Smooth muscle cell (in vitro differentiated cells): ENCODE measurements at regions not wholly inside any gene's neighbourhood (a gene's known extent, or its start where the extent isn't known, plus 50 kb on each side); places are given as distances from the start of the nearest gene placed in this dataset.

ENCODE experiments used
- DNase-seq: peaks from one replicate; lab custom pipeline; 2025; ENCODE audit not compliant: unreplicated experiment; lab: John Stamatoyannopoulos, UW
- H2AFZ ChIP-seq: fragments of 200-600 bp; sonication (generic); 2 replicates; pipeline ENCODE4 v1.6.0; 2016; ENCODE audit warnings: antibody characterized with exemption, low read depth, mild to moderate bottlenecking
- H3F3A ChIP-seq: fragments of 200-600 bp; sonication (generic); 2 replicates; pipeline ENCODE4 v1.6.0; 2017; ENCODE audit warnings: antibody characterized with exemption, low read depth
- H3K27ac ChIP-seq: fragments of 200-600 bp; sonication (generic); 2 replicates; pipeline ENCODE4 v1.5.1; 2016; ENCODE audit warnings: low read depth, mild to moderate bottlenecking
- H3K27me3 ChIP-seq: fragments of 200-600 bp; sonication (generic); 2 replicates; pipeline ENCODE4 v1.6.1; 2016; ENCODE audit warnings: low read depth, mild to moderate bottlenecking
- H3K36me3 ChIP-seq: fragments of 200-600 bp; sonication (generic); 2 replicates; pipeline ENCODE4 v1.5.1; 2016; ENCODE audit warnings: low read depth
- H3K4me1 ChIP-seq: fragments of 200-600 bp; sonication (generic); 2 replicates; pipeline ENCODE4 v1.5.1; 2016; ENCODE audit warnings: low read depth
- H3K4me2 ChIP-seq: fragments of 200-600 bp; sonication (generic); 2 replicates; pipeline ENCODE4 v1.6.0; 2016; ENCODE audit warnings: mild to moderate bottlenecking
- H3K4me3 ChIP-seq: fragments of 200-600 bp; sonication (generic); 2 replicates; pipeline ENCODE4 v1.5.1; 2016; ENCODE audit warnings: mild to moderate bottlenecking
- H3K79me2 ChIP-seq: fragments of 200-600 bp; sonication (generic); 2 replicates; pipeline ENCODE4 v1.6.0; 2016; ENCODE audit warnings: low read depth, mild to moderate bottlenecking
- H3K9ac ChIP-seq: fragments of 200-600 bp; sonication (generic); 2 replicates; pipeline ENCODE4 v1.6.0; 2016; ENCODE audit warnings: low read depth
- H3K9me3 ChIP-seq: fragments of 200-600 bp; sonication (generic); replicated peaks from 2 replicates; pipeline ENCODE4 v1.5.1; 2016; ENCODE audit warnings: low read depth
- H4K20me1 ChIP-seq: fragments of 200-600 bp; sonication (generic); 2 replicates; pipeline ENCODE4 v1.6.0; 2016; ENCODE audit warnings: low read depth
- CTCF ChIP-seq: fragments of 200-600 bp; sonication (generic); IDR thresholded peaks from 2 replicates; pipeline ENCODE4 v1.5.1; 2017; ENCODE audit warnings: borderline replicate concordance, mild to moderate bottlenecking, antibody characterized with exemption; ENCODE audit not compliant: insufficient read depth, poor library complexity, severe bottlenecking
- WGBS: methylation state at CpG from one replicate; pipeline ENCODE4 v1.1.7; 2016; ENCODE audit warnings: low lambda C conversion rate; 5-methylcytosine and 5-hydroxymethylcytosine counted together

- H3K79me2 ChIP-seq, result no peaks in the 10 kb centered on the region
- H3K9me3 ChIP-seq, result no peaks in the 10 kb centered on the region
- no peak for DNase-seq
- H3K36me3 ChIP-seq, result no peaks in the 10 kb centered on the region
- H3K4me1 ChIP-seq, result no peaks in the 10 kb centered on the region
- no peaks in the 10 kb centered on the region for H3F3A ChIP-seq
- no peak overlapping the region for H3K4me3 ChIP-seq
- no peak overlapping the region for H2AFZ ChIP-seq
- peaks cover 2% of the 10 kb centered on the region for H3K27me3 ChIP-seq
- no peak overlapping the region for H3K4me2 ChIP-seq
- TF ChIP-seq CTCF, result no peak
- no peaks in the 10 kb centered on the region for H4K20me1 ChIP-seq
- H3K9ac ChIP-seq, result no peak overlapping the region
- 89% methylated on average over 4 of the region's 4 CpGs for WGBS
- no peak overlapping the region for H3K27ac ChIP-seq
Observed at GRCh38 chr7:41058986-41059741, 643.7 kb downstream of the INHBA start.

- DNase-seq, result no peak
- H3K27me3 ChIP-seq, result no peaks in the 10 kb centered on the region
- no peak overlapping the region for H3K9ac ChIP-seq
- H3K79me2 ChIP-seq, result no peaks in the 10 kb centered on the region
- H3K36me3 ChIP-seq, result no peaks in the 10 kb centered on the region
- no peak overlapping the region for H2AFZ ChIP-seq
- no peaks in the 10 kb centered on the region for H3K9me3 ChIP-seq
- no peaks in the 10 kb centered on the region for H4K20me1 ChIP-seq
- WGBS, result 97% methylated on average over 11 of the region's 11 CpGs
- no peaks in the 10 kb centered on the region for H3K4me1 ChIP-seq
- no peak overlapping the region for H3K4me3 ChIP-seq
- no peak overlapping the region for H3K27ac ChIP-seq
- H3K4me2 ChIP-seq, result no peak overlapping the region
- no peak for TF ChIP-seq CTCF
- H3F3A ChIP-seq, result no peaks in the 10 kb centered on the region
Observed at GRCh38 chr7:41054960-41055661, 647.8 kb downstream of the INHBA start.

GRCh38 chr7:41053820-41054219 is 649.1 kb downstream of the INHBA start:
- Histone ChIP-seq H3K9ac (no peak overlapping the region), H3K9me3 (no peaks in the 10 kb centered on the region), H4K20me1 (no peaks in the 10 kb centered on the region), H3K27me3 (no peaks in the 10 kb centered on the region), H3K4me2 (no peak overlapping the region), H3K36me3 (no peaks in the 10 kb centered on the region), H3K4me3 (no peak overlapping the region), H3F3A (peaks cover 2% of the 10 kb centered on the region), H3K79me2 (no peaks in the 10 kb centered on the region), H3K27ac (no peak overlapping the region), H2AFZ (no peak overlapping the region), H3K4me1 (no peaks in the 10 kb centered on the region)
- WGBS, result 82% methylated on average over 2 of the region's 2 CpGs
- no peak for DNase-seq
- no peak for TF ChIP-seq CTCF
